GM12891 (cell line): ENCODE measurements at regions not wholly inside any gene's neighbourhood (a gene's known extent, or its start where the extent isn't known, plus 50 kb on each side); places are given as distances from the start of the nearest gene placed in this dataset.

Experiments used
- POLR2A ChIP-seq: IDR thresholded peaks from 2 replicates; pipeline ENCODE4 v1.6.1; 2011; ENCODE audit warnings: low read depth, low read length, control low read depth
- POLR2AphosphoS5 ChIP-seq: IDR thresholded peaks from 2 replicates; pipeline ENCODE4 v1.6.1; 2011; ENCODE audit warnings: low read depth, low read length, control low read depth
- TAF1 ChIP-seq: IDR thresholded peaks from 2 replicates; pipeline ENCODE4 v1.6.1; 2011; ENCODE audit warnings: low read depth, low read length, control low read depth

- TF ChIP-seq POLR2AphosphoS5 (no peak), POLR2A (no peak), TAF1 (no peak)
Observed at GRCh38 chr5:167629634-167630033, 661.8 kb upstream of the WWC1 start.
